ENCODE measurements at regions not wholly inside any gene's neighbourhood (a gene's known extent, or its start where the extent isn't known, plus 50 kb on each side); places are given as distances from the start of the nearest gene placed in this dataset.

- Mint-ChIP-seq H3K27ac (0 out of 7 replicates have a peak overlapping the region, but pooled peaks of 1 of the 3 experiments have one; percentile 56), H3K4me3 (no peak overlapping the region), H3K36me3 (ENCODE audit: insufficient read depth in 1 of 3, low read depth in 3 of 3) (peaks cover 22 to 36% (median 31%) of the 10 kb centered on the region in 3 experiments), H3K9me3 (peaks cover 36 to 40% of the 10 kb centered on the region in 2 experiments), H3K27me3 (ENCODE audit: low read depth) (no peaks in the 10 kb centered on the region; the same call in 1 of the 2 replicates), H3K4me1 (no peaks in the 10 kb centered on the region)
- H3K56ac ChIP-seq (ENCODE audit: insufficient read length, low read depth, low read length): no peak overlapping the region
- H3K79me2 ChIP-seq (ENCODE audit: insufficient read depth, low read length): no peaks in the 10 kb centered on the region
- H3K79me1 ChIP-seq (ENCODE audit: insufficient read depth, low read depth, low read length, poor library complexity, severe bottlenecking): no peaks in the 10 kb centered on the region
- no peak overlapping the region for H4K5ac ChIP-seq (ENCODE audit: insufficient read length, low read depth, low read length)
- H3K4ac ChIP-seq (ENCODE audit: low read depth, low read length): no peak overlapping the region
- H3K9ac ChIP-seq (ENCODE audit: extremely low read depth, insufficient read length, low read length): no peak overlapping the region
- no CpG with 5 or more reads among the region's 3 CpGs for WGBS (ENCODE audit: extremely low coverage, insufficient read length, low lambda C conversion rate)
- TF ChIP-seq, protein P1, sequence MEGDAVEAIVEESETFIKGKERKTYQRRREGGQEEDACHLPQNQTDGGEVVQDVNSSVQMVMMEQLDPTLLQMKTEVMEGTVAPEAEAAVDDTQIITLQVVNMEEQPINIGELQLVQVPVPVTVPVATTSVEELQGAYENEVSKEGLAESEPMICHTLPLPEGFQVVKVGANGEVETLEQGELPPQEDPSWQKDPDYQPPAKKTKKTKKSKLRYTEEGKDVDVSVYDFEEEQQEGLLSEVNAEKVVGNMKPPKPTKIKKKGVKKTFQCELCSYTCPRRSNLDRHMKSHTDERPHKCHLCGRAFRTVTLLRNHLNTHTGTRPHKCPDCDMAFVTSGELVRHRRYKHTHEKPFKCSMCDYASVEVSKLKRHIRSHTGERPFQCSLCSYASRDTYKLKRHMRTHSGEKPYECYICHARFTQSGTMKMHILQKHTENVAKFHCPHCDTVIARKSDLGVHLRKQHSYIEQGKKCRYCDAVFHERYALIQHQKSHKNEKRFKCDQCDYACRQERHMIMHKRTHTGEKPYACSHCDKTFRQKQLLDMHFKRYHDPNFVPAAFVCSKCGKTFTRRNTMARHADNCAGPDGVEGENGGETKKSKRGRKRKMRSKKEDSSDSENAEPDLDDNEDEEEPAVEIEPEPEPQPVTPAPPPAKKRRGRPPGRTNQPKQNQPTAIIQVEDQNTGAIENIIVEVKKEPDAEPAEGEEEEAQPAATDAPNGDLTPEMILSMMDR (conservative IDR thresholded peaks at IDR 0.05): no peak
- no peak overlapping the region for H2AFZ ChIP-seq (ENCODE audit: low read length)
- no peak overlapping the region for H2BK120ac ChIP-seq (ENCODE audit: low read depth, low read length, poor library complexity, severe bottlenecking)
- H2BK15ac ChIP-seq (ENCODE audit: low read depth, low read length): no peak overlapping the region
- no peak overlapping the region for H2AK5ac ChIP-seq (ENCODE audit: insufficient read length, low read length)
- no peak overlapping the region for H3K23ac ChIP-seq (ENCODE audit: insufficient read length, low read depth, low read length)
- H4K20me1 ChIP-seq (ENCODE audit: control insufficient read depth, insufficient read depth, insufficient read length): no peaks in the 10 kb centered on the region
- no peak overlapping the region for H3K18ac ChIP-seq (ENCODE audit: insufficient read length, low read depth, low read length)
- no peaks in the 10 kb centered on the region for H3K23me2 ChIP-seq (ENCODE audit: insufficient read length, low read depth, low read length, poor library complexity, severe bottlenecking)
- H3T11ph ChIP-seq (ENCODE audit: low read length): no peak overlapping the region
- no peaks in the 10 kb centered on the region for H3K4me1 ChIP-seq (ENCODE audit: insufficient read depth, low read length)
- no peak overlapping the region for H4K8ac ChIP-seq (replicated peaks; ENCODE audit: insufficient read length, low read depth, low read length)
- DNase-seq: no peak
- no peak overlapping the region for H4K91ac ChIP-seq (ENCODE audit: insufficient read length, low read depth, low read length)
- no peak overlapping the region for H3K4me2 ChIP-seq (ENCODE audit: insufficient read depth, insufficient read length, low read length)
- H3K9me3 ChIP-seq (ENCODE audit: control insufficient read depth, low read depth, low read length): peaks cover 21% of the 10 kb centered on the region
- H3K27ac ChIP-seq (ENCODE audit: insufficient read length, low read depth, low read length): no peak overlapping the region
- H3K27me3 ChIP-seq (ENCODE audit: insufficient read depth, low read length): no peaks in the 10 kb centered on the region
- no peak overlapping the region for H2BK20ac ChIP-seq (ENCODE audit: low read depth, low read length, poor library complexity, severe bottlenecking)
- H2BK12ac ChIP-seq (ENCODE audit: insufficient read length, low read depth, low read length): no peak overlapping the region
- no peak overlapping the region for H2BK5ac ChIP-seq (ENCODE audit: insufficient read length, low read length)
- H3K14ac ChIP-seq (ENCODE audit: insufficient read depth, low read length): no peak overlapping the region
These were observed 691.1 kb downstream of the DIPK2A start for GRCh38 chr3:144662729-144663128.

Data from H9 (cell line).